HEK293 (cell line): ENCODE measurements at regions not wholly inside any gene's neighbourhood (a gene's known extent, or its start where the extent isn't known, plus 50 kb on each side); places are given as distances from the start of the nearest gene placed in this dataset.

ENCODE experiments used
- ZBTB17 ChIP-seq: fragments of 450-650 bp; formaldehyde crosslinking; IDR thresholded peaks from 2 replicates; pipeline ENCODE4 v1.5.1; 2016; ENCODE audit warnings: missing biosample characterization, missing genetic modification characterization
- ZNF133 ChIP-seq: fragments of 450-650 bp; formaldehyde crosslinking; IDR thresholded peaks from 2 replicates; pipeline ENCODE4 v1.5.1; 2016; ENCODE audit warnings: missing biosample characterization, missing genetic modification characterization
- ZNF561 ChIP-seq: fragments of 450-650 bp; IDR thresholded peaks from 2 replicates; pipeline ENCODE4 v1.5.1; 2018; ENCODE audit warnings: missing biosample characterization, missing genetic modification characterization, borderline replicate concordance
- ZNF791 ChIP-seq: fragments of 450-650 bp; formaldehyde crosslinking; IDR thresholded peaks from 2 replicates; pipeline ENCODE4 v1.5.1; 2016; ENCODE audit warnings: missing biosample characterization, missing genetic modification characterization
- TF ChIP-seq, protein P1 (sequence below): fragments of 450-650 bp; formaldehyde crosslinking; IDR thresholded peaks from 2 replicates; pipeline ENCODE4 v1.5.1; 2016; ENCODE audit warnings: missing biosample characterization, missing genetic modification characterization
- TF ChIP-seq, protein P2 (sequence below): fragments of 450-650 bp; formaldehyde crosslinking; IDR thresholded peaks from 2 replicates; pipeline ENCODE4 v1.5.1; 2016; ENCODE audit warnings: missing biosample characterization, missing genetic modification characterization
- TF ChIP-seq, protein P3 (sequence below): fragments of 450-650 bp; formaldehyde crosslinking; IDR thresholded peaks from 2 replicates; pipeline ENCODE4 v1.5.1; 2016; ENCODE audit warnings: missing biosample characterization, missing genetic modification characterization, borderline replicate concordance

DNA sequence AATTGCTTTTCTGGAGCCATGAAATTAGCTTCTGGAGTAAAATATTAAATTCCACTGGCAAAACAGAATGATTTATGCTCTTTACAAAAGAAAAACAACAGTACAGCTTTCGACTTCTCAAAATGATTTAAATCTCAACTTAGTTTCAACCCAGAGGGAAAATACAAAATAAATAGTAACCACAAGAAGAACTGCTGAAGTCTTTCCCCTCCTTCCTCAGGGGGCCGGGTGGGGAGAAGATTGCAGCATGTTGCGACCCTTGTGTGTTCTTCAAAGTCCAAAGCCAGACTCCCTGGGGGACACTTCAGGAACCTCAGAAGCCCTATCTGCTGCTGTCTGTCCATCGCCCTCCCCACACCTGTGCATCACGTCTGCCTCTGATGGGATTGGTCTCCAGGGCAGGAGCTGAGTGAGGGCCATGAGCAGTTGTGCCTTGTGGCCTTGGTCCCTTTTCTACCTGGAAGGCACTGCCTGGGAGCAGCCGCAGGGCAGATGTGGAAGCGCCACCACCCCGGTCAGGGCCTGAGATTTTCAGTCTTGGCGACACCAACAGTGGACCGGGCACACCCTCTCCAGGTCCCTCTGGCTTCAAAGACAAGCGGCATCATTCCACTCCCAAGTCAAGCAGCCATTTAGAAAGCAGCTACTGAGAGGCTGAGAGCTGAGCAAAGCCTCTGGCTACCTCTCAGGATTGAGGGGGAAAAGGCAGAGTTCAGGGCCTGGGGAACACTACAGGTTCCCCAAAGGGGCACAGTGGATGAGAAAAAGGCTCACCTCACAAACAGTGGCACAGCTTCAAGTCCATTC is 210.1 kb upstream of the RAB6C start:
- TF ChIP-seq ZNF791 (tag by site-specific recombination): no peak
- no peak for TF ChIP-seq ZNF561 (tag by site-specific recombination)
- no peak for TF ChIP-seq ZBTB17 (tag by site-specific recombination)
- TF ChIP-seq, protein P1, sequence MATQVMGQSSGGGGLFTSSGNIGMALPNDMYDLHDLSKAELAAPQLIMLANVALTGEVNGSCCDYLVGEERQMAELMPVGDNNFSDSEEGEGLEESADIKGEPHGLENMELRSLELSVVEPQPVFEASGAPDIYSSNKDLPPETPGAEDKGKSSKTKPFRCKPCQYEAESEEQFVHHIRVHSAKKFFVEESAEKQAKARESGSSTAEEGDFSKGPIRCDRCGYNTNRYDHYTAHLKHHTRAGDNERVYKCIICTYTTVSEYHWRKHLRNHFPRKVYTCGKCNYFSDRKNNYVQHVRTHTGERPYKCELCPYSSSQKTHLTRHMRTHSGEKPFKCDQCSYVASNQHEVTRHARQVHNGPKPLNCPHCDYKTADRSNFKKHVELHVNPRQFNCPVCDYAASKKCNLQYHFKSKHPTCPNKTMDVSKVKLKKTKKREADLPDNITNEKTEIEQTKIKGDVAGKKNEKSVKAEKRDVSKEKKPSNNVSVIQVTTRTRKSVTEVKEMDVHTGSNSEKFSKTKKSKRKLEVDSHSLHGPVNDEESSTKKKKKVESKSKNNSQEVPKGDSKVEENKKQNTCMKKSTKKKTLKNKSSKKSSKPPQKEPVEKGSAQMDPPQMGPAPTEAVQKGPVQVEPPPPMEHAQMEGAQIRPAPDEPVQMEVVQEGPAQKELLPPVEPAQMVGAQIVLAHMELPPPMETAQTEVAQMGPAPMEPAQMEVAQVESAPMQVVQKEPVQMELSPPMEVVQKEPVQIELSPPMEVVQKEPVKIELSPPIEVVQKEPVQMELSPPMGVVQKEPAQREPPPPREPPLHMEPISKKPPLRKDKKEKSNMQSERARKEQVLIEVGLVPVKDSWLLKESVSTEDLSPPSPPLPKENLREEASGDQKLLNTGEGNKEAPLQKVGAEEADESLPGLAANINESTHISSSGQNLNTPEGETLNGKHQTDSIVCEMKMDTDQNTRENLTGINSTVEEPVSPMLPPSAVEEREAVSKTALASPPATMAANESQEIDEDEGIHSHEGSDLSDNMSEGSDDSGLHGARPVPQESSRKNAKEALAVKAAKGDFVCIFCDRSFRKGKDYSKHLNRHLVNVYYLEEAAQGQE: no peak
- TF ChIP-seq, protein P2, sequence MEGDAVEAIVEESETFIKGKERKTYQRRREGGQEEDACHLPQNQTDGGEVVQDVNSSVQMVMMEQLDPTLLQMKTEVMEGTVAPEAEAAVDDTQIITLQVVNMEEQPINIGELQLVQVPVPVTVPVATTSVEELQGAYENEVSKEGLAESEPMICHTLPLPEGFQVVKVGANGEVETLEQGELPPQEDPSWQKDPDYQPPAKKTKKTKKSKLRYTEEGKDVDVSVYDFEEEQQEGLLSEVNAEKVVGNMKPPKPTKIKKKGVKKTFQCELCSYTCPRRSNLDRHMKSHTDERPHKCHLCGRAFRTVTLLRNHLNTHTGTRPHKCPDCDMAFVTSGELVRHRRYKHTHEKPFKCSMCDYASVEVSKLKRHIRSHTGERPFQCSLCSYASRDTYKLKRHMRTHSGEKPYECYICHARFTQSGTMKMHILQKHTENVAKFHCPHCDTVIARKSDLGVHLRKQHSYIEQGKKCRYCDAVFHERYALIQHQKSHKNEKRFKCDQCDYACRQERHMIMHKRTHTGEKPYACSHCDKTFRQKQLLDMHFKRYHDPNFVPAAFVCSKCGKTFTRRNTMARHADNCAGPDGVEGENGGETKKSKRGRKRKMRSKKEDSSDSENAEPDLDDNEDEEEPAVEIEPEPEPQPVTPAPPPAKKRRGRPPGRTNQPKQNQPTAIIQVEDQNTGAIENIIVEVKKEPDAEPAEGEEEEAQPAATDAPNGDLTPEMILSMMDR (tag by site-specific recombination): no peak
- no peak for TF ChIP-seq ZNF133 (tag by site-specific recombination)
- TF ChIP-seq, protein P3, sequence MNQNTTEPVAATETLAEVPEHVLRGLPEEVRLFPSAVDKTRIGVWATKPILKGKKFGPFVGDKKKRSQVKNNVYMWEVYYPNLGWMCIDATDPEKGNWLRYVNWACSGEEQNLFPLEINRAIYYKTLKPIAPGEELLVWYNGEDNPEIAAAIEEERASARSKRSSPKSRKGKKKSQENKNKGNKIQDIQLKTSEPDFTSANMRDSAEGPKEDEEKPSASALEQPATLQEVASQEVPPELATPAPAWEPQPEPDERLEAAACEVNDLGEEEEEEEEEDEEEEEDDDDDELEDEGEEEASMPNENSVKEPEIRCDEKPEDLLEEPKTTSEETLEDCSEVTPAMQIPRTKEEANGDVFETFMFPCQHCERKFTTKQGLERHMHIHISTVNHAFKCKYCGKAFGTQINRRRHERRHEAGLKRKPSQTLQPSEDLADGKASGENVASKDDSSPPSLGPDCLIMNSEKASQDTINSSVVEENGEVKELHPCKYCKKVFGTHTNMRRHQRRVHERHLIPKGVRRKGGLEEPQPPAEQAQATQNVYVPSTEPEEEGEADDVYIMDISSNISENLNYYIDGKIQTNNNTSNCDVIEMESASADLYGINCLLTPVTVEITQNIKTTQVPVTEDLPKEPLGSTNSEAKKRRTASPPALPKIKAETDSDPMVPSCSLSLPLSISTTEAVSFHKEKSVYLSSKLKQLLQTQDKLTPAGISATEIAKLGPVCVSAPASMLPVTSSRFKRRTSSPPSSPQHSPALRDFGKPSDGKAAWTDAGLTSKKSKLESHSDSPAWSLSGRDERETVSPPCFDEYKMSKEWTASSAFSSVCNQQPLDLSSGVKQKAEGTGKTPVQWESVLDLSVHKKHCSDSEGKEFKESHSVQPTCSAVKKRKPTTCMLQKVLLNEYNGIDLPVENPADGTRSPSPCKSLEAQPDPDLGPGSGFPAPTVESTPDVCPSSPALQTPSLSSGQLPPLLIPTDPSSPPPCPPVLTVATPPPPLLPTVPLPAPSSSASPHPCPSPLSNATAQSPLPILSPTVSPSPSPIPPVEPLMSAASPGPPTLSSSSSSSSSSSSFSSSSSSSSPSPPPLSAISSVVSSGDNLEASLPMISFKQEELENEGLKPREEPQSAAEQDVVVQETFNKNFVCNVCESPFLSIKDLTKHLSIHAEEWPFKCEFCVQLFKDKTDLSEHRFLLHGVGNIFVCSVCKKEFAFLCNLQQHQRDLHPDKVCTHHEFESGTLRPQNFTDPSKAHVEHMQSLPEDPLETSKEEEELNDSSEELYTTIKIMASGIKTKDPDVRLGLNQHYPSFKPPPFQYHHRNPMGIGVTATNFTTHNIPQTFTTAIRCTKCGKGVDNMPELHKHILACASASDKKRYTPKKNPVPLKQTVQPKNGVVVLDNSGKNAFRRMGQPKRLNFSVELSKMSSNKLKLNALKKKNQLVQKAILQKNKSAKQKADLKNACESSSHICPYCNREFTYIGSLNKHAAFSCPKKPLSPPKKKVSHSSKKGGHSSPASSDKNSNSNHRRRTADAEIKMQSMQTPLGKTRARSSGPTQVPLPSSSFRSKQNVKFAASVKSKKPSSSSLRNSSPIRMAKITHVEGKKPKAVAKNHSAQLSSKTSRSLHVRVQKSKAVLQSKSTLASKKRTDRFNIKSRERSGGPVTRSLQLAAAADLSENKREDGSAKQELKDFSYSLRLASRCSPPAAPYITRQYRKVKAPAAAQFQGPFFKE: no peak
